AG04449 (cell line): ENCODE measurements at regions not wholly inside any gene's neighbourhood (a gene's known extent, or its start where the extent isn't known, plus 50 kb on each side); places are given as distances from the start of the nearest gene placed in this dataset.

Experiments
- CTCF ChIA-PET: fragments of 350-600 bp; formaldehyde crosslinking; extraction: SDS; loops from one replicate; lab custom pipeline; 2021; ENCODE audit warnings: antibody characterized with exemption; lab: Yijun Ruan, JAX
- POLR2A ChIA-PET: fragments of 400-600, 350-600 bp; formaldehyde crosslinking; extraction: SDS; loops from one replicate; lab custom pipeline; 2020; ENCODE audit warnings: antibody characterized with exemption, inconsistent platforms; lab: Yijun Ruan, JAX
- DNase-seq: peaks from one replicate; pipeline ENCODE4 v3.0.0-alpha.2; 2010; ENCODE audit warnings: low read depth, low spot score
- H3K4me3 ChIP-seq: 2 replicates; pipeline ENCODE4 v1.5.1; 2011; ENCODE audit warnings: low read depth, mild to moderate bottlenecking, control low read depth, low read length
- TF ChIP-seq, protein P1 (sequence below): IDR thresholded peaks from one replicate; pipeline ENCODE4 v1.5.1; 2011; ENCODE audit warnings: mild to moderate bottlenecking, moderate library complexity, low read length, control low read depth, inconsistent platforms; ENCODE audit not compliant: insufficient read depth; ENCODE audit errors: missing control alignments

DNA sequence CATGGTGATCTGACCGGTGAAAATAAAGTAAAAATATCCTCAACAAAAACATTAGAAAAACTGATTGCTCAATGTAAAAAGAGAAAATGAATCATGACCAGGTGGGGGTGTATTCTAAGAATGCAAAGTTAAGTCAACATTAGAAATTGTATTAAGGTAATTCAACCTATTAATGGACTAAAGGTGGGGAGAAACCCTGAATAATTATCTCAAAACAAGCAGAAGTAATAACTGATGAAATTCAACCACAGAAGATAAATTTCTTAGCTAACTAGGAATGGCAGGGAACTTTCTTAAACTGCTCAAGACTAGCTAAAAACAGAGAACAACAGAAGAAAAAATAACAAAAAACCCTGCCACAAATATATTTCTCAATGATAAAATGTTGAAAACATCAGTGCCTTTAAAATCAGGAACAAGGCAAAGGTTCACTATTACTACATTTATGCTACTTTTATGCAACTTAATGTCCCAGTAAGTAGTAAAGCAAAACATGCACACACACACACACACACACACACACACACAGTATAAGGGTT, 204.4 kb upstream of the THBS1 start:
- no peak for DNase-seq
- no peak overlapping the region for H3K4me3 ChIP-seq
- ChIA-PET POLR2A (interaction anchor here (0.6 kb wide), 1 partner anchor 210 kb away, joined by 3 read pairs; no protein-coding TSS in a partner anchor), CTCF (no interaction called here)
- TF ChIP-seq, protein P1, sequence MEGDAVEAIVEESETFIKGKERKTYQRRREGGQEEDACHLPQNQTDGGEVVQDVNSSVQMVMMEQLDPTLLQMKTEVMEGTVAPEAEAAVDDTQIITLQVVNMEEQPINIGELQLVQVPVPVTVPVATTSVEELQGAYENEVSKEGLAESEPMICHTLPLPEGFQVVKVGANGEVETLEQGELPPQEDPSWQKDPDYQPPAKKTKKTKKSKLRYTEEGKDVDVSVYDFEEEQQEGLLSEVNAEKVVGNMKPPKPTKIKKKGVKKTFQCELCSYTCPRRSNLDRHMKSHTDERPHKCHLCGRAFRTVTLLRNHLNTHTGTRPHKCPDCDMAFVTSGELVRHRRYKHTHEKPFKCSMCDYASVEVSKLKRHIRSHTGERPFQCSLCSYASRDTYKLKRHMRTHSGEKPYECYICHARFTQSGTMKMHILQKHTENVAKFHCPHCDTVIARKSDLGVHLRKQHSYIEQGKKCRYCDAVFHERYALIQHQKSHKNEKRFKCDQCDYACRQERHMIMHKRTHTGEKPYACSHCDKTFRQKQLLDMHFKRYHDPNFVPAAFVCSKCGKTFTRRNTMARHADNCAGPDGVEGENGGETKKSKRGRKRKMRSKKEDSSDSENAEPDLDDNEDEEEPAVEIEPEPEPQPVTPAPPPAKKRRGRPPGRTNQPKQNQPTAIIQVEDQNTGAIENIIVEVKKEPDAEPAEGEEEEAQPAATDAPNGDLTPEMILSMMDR, result no peak

DNA sequence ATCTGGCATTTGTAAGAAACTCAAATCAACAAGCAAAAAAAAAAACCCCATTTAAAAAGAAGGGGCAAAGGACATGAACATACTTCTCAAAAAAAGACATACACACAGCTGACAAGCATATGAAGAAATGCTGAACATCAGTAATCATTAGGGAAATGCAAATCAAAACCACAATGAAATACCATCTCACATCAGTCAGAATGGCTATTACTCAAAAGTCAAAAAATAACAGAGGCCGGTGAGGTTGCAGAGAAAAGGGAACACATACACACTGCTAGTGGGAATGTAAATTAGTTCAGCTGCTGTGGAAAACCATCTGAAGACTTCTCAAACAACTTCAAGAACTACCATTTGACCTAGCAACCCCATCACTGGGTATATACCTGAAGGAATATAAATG, 199.4 kb upstream of the THBS1 start:
- CTCF ChIA-PET, result interaction anchor here (1.2 kb wide), 1 partner anchor 198 kb away, joined by 3 read pairs; no protein-coding TSS in a partner anchor
- no peak overlapping the region for H3K4me3 ChIP-seq
- no peak for DNase-seq
- TF ChIP-seq, protein P1, result no peak
- POLR2A ChIA-PET, result interaction anchor here (0.8 kb wide), 1 partner anchor 200 kb away, joined by 3 read pairs; no protein-coding TSS in a partner anchor

DNA sequence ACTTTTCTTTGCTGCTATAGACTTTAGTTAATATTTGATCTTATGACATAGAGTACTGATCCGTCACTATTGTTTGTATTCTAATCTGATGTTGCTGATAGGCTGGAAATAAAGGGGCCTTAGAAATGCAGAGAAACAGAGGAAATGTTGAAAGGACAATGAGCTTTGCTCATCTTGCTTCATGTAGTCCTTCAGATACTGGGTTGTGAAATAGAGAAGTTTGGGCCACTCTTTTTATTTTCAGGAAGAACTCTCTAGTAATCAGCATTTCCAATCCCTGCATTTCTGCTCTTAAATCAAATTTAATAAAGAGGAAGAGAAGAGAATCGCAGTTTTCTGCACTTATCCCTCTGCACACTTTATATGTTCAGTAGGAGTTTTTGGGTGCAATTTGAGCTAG, 192.8 kb upstream of the THBS1 start:
- TF ChIP-seq, protein P1, result no peak
- POLR2A ChIA-PET, result no interaction called here
- H3K4me3 ChIP-seq, result no peak overlapping the region
- no peak for DNase-seq
- CTCF ChIA-PET, result no interaction called here

DNA sequence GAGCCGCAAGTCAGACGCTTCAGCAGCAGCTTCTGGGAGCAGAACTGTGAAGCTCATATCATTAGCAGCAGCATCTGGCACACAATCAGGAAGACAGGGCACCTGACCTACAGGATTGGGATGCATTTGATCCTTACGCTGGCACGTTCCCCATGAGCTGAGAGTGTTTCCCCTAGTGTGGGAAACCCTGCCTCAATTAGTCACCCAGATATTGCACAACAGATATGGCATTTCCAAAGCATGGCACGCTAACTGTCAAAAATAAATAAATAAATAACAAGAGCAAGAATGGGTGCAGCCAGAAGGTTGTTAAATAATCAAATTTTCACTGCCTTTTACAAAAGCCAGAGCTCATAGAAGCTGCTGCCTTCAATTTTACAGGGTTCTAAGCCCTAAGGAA, 189.6 kb upstream of the THBS1 start:
- TF ChIP-seq, protein P1, result no peak
- no peak for DNase-seq
- H3K4me3 ChIP-seq, result no peak overlapping the region
- ChIA-PET POLR2A (interaction anchor here (0.9 kb wide), 1 partner anchor 28 kb away, joined by 3 read pairs; no protein-coding TSS in a partner anchor), CTCF (no interaction called here)

DNA sequence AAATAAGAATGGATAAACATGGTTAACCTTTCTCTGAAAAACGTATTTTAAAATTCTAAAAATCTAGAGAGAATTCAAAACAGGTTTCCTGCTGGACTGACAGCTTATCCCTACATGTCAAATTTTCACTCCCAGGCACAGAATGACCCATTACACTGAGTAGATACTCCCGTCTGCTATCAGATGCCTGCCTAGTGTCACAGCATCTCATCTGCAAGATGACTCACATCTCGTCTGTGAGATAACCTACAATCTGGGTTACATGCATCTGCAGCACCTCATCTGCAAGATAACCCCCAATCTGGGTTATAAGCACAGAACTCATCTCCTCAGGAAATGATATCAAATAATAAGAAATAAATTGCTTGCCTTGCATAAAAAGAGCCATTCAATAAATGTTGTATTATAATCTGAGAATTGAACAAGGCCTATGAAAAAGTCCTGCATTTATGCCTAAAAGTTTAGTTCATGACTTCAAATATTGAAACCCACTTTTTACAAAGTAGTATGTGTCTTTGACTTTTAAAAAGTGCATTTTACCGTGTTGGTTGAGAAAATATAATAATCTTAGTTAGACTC, 188.3 kb upstream of the THBS1 start:
- no peak for DNase-seq
- ChIA-PET POLR2A (no interaction called here), CTCF (no interaction called here)
- TF ChIP-seq, protein P1, result no peak
- H3K4me3 ChIP-seq, result no peak overlapping the region

DNA sequence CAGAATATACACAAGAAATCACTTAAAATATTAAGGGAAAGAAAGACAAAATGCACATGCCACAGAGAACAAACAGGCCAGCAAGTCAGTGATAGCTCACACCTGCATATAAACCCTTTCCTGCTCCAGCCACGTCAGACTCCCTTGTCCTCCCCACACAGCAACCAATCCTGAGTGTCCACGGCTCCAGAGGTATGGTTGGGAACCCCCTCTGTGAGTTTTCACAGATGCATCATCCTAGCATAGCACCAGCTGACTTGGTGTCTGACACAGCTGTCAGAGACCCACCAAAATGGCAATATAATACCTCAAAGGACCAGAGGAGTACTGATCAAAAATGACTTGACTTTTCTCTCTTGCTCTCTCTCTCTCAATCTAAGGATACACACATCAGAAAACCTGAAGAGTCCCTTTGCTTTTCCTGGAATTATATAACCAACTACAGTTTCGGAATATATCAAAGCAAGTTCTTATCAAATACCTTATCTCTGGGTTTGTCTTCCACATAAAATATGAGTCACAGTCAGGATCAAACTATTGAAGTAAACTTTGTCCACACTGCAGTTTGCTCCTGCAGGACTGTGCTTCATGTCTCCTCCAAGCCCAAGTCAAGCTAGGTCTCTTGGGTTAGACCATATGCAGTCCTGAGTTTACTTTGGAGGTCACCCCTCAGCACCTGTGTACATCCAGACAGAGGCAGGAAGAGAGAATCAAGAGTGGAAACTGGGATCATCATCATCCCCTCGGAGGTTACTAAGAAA, 187.1 kb upstream of the THBS1 start:
- no peak overlapping the region for H3K4me3 ChIP-seq
- no peak for DNase-seq
- TF ChIP-seq, protein P1, result no peak
- CTCF ChIA-PET, result no interaction called here
- POLR2A ChIA-PET, result interaction anchor here (0.7 kb wide), 1 partner anchor 11 kb away, joined by 3 read pairs; no protein-coding TSS in a partner anchor
